NCI-H226 (cell line): ENCODE measurements at regions not wholly inside any gene's neighbourhood (a gene's known extent, or its start where the extent isn't known, plus 50 kb on each side); places are given as distances from the start of the nearest gene placed in this dataset.
"Not testable (repeated sequence)": the region's sequence is repeated elsewhere in the genome, so short reads cannot be mapped to it uniquely, and the experiment has no call there.

Experiments used
- DNase-seq: peaks from one replicate; pipeline ENCODE4 v3.0.0-alpha.2; 2015

DNA sequence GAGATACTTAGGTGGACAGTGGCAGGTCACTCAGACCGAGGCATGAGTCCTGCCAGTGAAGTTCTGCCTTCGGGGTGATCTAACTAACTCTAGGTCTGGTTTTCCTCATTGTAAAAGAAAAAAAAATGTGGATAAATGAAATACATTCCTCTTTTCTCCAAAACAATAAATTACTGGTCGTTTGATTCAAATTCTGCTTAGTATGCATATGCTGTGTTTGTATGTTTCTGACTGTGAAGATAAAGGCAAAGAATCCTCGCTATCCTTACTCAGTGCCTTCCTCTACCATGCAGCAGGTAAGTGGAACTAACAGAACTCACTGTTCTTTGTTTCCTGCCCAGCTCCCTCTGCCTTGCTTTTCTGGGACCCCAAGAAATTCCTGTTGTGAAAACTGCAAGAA, 330.1 kb downstream of the SUCLG1 start:
- DNase-seq = no peak

DNA sequence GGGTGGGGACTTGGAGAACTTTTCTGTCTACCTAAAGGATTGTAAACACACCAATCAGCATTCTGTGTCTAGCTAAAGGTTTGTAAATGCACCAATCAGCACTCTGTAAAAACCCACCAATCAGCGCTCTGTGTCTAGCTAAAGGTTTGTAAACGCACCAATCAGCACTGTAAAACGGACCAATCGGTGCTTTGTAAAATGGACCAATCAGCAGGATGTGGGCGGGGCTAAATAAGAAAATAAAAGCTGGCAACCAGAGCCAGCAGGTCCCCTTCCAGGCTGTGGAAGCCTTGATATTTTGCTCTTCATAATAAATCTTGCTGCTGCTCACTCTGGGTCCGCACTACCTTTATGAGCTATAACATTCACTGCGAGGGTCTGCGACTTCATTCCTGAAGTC, 331.3 kb downstream of the SUCLG1 start:
- DNase-seq = not testable (repeated sequence)

DNA sequence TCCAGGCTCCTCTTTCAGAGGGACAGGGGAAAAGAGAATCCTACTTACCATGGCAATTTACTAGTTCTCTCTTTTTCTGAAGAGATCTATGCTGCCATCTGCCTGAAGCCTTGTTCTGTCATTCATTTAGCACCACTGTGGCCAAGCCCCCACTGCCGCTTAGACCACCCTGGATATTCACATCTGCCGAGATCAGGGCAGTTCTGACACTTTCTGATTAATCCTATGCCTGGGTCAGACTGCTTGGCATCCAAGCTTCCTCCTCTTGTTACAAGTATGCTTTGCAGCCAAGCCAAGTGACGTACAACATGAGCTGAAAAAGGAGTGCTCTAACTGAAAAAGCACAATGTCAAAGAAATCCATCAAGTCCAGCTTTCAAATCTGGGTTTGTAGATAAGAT, 332.6 kb downstream of the SUCLG1 start:
- peak; percentile 36 for DNase-seq

DNA sequence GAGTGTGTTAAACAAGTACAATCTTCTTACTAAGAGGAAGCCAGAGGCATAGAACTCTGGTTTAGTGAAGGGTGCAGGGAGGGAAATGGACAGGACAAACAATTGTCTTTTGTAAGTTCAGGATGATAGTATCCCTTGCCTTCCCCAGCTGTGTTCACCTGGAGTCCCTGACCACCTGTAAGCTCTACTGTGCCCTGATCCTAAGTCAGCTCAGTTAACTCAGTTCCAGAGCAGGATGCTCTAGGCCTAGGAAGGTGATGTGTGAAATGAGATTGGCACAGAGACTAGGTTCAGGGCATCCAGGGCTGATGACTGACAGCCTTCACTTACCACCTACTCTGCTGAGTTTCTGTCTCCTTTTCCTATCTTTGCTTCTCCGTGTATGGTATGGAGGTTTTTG, 333.0 kb downstream of the SUCLG1 start:
- no peak for DNase-seq

DNA sequence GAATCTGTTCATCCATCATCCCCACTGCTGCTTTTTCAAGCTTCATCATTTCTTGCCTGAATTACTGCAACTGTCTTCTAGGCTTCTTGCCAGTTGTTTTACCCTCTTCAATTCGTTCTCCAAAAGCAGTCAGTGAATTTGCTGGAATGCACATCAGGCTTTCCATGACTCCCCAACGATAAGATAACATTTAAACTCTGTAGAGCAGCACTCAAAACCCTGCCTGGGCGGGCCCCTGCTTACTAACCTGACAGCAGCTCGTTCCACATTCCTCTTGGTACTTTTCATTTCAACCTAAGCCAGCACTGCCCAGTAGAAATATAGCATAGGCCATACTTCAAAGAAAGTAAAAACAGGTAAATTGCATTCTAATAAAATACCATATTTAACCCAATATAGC, 342.9 kb downstream of the SUCLG1 start:
- peak; percentile 69 for DNase-seq

DNA sequence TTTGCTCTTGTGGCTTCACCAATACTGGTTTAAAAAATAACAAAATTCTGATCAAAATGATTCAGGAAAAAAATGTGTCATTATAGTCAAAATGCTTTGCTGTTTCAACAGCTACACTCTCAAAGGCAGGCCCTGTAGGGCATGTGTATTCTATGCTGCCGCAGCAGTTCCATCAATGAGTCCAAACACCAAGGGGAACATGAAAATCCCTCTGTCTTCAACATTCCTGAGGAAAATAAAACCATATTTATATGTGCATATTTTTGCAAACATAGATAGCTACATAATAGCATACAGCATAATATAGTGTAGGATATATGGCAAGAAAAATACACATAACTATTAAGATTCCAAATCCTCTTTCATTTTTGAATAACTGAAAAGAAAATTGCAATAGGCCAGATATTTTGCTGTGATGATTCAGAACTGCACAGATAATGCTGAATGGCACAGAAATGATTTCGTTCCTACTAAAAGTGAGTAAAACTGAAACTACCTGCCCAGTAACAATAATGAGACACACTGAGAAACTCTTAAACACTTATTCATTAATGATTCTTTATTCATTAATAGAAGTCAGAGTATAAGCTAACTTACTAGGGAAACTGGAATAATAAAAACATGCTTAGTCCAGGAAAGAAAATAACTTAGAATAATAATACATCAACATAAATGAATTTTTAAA, 343.8 kb downstream of the SUCLG1 start:
- DNase-seq = no peak

DNA sequence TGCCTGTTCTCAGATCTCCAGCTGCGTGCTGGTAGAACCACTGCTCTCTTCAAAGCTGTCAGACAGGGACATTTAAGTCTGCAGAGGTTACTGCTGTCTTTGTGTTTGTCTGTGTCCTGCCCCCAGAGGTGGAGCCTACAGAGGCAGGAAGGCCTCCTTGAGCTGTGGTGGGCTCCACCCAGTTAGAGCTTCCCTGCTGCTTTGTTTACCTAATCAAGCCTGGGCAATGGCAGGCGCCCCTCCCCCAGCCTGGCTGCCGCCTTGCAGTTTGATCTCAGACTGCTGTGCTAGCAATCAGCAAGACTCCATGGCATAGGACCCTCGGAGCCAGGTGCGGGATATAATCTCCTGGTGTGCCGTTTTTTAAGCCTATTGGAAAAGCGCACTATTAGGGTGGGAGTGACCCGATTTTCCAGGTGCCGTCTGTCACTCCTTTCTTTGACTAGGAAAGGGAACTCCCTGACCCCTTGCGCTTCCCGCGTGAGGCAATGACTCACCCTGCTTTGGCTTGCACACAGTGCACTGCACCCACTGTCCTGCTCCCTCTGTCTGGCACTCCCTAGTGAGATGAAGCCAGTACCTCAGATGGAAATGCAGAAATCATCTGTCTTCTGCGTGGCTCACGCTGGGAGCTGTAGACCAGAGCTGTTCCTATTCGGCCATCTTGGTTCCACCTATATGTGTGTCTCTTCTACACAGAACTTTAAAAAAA, 355.1 kb downstream of the SUCLG1 start:
- not testable (repeated sequence) for DNase-seq

DNA sequence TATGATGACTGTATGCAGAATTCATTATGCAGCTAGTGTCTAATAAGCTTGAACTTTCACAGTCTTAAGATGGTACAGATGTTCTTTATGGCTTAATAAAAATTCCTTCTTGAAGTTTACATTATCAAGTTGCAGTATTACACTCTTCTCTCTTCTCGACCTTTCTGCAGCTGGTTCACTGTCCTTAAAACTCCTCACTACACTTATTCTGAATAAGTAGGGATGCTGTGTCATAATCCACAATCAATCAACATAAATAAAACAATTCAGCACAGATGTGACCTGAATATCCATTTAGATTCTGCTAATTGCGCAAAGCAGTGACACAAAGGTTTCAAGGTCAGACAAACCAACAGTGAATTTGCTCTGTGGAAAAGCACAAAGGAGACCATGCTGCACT, 356.8 kb downstream of the SUCLG1 start:
- DNase-seq = no peak

DNA sequence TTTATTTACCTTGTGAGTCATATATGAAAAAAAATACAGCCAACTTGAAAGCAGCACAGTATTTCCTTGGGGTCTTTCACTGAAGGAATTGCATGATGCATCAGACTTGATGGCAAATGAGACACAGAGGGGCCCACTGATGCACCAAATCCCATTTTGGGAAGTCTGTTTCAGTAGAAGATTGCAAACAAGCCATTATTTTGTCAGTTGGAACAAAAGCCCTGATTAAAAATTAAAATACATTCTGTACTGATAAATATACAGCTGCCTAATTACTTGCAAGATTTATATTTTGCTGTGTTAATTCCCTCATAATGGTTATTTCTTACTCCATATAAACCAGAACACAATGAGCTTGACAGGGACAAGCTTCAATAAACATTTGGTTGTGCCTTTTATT, 370.4 kb downstream of the SUCLG1 start:
- no peak for DNase-seq

DNA sequence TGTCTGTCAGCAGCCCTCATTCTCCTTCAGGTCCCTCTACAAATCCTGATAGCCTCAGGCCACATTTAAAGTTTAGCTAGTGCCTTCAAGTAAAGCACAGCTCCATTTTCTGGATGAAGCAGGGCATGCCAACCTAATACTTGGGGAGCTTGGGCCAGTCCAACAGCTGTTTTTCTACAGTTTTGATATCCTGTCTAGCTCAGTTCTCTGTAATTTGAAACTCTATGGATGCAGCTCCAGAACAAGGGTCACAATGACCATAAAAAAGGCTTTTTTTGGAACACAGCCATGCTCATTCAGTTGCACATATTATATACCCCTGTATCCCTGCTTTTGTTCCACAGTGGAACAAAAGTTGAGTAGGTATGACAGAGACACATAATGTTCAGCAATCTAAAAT, 373.5 kb downstream of the SUCLG1 start:
- DNase-seq = no peak

DNA sequence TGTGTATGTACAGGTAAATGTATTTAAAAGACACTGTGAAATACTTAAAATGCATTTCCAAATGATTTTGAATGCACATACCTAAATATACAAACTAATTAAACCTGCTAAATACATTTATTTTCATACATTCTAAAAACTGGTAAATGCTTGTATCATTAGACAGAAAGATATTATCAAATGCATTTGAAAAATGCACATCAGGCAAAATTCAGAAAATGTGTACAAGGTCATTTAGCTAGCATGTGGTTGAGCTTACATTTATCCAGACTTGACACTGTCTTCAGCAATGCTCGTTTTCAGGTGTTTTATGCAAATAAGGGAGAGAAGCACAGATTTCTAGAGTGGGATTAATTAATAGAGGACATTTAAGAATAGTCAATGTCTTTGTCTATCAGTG, 374.2 kb downstream of the SUCLG1 start:
- no peak for DNase-seq

DNA sequence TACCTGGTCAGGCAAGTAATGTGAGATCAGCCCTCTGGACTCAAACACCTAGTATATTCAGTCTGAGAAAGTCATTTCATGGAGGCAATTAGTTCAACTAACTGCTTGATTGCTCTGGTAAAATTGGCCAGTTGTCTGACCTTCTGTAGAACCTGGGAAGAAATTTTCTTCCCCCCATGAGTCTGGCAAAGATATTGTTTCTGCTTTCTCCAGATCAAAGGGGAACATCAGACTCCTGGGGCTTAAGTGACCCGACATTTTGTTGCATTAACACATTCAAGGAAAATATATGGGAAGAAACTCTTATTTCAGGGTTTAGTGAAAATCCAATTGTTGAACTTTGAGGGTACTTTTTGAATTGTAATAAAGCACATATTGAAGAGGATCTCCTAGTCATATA, 375.1 kb downstream of the SUCLG1 start:
- DNase-seq = no peak

DNA sequence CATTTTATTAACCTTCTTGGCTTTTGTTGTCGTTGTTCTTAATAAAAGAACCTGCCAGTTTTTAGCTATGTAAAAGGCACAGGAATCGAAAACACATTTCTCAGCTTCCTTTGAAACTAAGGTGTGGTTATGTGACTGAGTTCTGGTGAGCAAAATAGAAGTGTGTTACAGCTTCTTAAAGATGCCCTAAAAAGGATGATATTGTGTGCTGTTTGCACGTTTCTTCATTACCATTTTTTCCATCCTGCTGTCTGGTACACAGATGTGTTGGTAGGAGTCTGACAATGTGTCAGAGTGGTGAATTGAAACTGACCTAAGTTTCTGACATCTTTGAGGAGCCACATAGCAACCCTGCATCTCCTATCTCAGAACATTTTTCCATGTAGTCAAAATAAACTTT, 380.6 kb downstream of the SUCLG1 start:
- DNase-seq = no peak

DNA sequence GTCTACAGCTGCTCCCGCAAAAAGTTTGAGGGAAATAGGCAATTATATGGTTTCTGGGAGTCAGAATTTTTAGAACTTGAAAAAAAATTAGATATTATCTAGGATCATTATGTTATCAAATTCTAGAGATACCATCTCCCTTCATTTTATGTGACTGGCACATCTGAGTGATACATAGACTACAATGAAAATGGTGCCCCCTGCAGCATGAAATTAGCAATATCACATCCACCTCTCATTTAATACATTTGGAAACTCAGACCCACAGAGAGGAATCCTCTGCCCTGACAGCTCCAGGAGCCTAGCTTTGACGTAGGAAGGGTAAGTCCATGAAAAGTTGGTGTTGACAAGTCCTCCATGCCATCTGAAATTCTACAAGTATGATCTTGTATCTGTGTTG, 381.6 kb downstream of the SUCLG1 start:
- no peak for DNase-seq

DNA sequence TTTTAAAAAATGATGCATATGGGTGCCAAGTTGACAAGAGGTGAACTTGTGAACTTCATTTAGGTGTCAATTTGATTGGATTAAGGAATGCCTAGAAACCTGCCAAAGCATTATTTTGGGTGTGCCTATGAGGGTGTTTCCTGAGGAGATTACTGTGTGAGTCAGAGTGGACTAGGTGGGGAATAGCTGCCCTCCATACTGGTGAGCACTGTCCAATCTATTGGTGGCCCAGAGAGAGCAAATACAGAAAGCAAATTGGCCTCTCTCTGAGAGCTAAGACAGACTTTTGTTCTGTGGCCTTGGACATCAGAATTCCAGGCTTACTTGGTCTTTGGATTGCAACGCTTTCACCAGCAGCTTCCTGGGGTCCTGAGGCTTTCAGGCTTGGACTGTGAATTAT, 388.0 kb downstream of the SUCLG1 start:
- DNase-seq = no peak

DNA sequence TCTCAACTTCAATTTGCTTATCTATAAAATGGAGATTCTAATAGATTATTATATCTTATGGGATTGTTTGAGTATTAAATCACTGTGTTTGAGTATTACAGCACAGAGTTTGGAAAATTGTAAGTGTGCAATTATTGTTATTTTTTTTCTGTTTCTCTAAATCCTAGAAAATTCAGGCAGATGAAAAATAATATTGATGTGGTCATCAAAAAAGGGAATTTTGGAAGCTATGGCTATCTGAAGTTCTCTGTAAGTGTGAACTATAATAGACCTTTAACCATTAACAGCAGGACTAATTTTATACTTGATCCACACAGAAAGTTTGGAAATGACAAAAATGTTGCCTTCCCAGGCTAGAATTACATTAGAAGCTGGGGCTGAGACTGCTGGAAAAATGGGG, 393.2 kb downstream of the SUCLG1 start:
- DNase-seq = no peak

DNA sequence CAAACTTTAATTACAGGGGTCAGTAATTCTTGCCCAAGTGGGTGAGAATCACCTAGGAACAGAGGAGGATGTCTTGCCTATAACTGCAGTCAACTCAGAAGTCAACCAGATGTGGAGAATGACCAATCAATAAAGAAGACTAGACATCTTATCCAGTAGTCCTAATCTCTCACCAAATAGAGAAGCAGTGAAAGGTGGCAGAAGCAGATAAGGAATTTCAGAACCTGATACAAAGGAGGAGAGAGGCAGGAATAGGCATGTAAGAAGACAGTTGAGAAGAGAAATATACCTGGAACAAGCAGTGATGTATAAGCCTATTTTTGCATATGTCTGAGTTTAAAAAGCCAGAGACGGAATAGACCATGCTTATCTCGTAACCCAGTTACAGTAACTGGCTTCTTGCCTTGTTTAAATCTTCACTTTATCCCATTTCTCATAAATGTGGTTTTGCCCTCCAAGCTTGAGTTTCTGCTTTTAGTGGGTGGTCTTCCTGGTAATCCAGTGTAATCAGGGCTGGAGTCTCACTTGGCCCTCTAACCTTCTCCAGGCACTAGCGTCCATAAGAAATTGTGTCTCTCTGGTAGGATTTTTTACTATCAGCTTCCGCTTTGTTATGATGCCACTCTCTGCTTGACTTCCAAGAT, 401.0 kb downstream of the SUCLG1 start:
- DNase-seq = no peak

DNA sequence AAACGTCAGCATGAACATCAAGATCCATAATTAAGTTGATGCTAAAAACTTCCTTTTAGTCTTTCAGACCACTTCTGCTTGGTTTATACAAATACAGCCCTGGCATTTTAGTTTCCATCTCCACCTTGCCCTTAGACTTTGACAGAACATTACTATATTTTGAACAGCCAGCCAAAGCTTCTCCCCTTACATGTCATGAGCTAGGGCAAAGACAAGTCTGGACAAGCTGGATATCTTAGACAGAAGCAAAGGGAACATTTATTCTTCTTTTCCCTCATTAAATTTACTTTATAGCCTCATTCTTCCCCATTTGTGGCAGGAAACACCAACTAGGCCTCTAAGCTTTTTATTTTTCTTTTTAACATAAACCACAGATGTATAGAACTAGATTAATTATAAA, 403.3 kb downstream of the SUCLG1 start:
- no peak for DNase-seq

DNA sequence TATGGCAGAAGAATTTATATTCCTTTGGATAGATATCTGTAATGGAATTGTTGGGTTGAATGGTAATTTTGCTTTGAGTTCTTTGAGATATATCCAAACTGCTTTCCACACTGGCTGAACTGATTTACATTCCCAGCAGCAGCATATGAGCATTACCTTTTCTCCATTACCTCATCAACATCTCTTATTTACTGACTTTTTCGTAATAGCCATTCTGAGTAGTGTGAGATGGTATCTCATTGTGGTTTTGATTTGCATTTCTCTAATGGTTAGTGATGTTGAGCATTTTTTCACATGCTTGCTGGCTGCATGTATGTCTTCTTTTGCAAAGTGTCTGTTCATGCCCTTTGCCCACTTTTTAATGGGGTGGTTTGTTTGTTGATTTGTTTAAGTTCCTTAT, 404.5 kb downstream of the SUCLG1 start:
- DNase-seq = not testable (repeated sequence)

DNA sequence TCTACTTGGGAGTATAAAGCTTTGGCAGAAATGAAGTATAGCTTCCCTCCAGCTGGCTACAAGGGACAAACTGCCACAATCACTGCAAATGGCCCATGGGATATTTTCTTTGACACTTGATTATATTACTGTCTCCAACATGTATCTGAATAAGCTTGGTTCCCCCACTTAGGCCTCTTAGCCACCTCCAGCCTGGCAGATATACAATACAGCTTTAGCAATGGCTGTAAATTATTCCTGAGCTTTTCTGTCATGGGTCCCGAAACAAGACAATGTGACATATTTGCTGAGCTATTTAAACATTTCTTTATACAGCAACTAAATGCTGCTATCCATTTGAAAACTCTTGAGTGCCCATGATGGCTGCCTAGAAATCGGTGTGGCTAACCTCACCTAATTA, 406.2 kb downstream of the SUCLG1 start:
- no peak for DNase-seq

DNA sequence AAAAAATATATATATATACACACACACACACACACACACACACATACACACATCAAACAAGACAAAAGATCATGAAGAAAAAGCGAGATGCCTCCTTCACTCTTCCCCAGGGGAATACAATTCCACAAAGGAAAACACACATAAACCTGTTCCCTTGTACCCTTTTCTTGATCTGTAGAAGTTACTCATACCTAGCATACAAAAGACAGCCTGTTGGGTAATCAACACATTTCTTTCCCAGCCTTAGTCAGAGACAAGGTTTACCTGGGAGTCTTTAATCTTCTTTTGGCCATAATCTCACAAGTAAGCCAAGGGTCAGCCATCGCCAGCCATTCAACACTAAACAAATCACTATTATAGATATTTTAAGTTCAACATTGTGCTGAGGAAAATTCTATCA, 407.0 kb downstream of the SUCLG1 start:
- DNase-seq = no peak

DNA sequence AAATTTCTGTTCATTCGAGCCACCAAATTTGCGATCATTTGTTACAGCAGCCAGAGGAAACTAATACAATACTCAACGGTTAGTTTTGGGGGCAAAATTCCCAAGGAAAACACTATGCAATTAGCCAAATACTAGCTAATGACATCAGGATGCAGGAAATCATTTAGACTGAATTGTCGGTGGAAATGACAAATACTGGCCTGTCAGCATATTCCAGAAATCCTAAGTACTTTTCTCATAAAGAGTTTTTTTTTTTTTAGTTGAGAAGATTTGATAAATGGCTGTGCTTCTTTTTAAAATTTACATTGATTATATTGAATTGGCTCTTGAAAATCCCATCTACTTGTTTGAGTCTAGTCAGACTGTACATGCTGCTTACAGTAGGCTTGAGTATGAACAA, 410.1 kb downstream of the SUCLG1 start:
- no peak for DNase-seq

DNA sequence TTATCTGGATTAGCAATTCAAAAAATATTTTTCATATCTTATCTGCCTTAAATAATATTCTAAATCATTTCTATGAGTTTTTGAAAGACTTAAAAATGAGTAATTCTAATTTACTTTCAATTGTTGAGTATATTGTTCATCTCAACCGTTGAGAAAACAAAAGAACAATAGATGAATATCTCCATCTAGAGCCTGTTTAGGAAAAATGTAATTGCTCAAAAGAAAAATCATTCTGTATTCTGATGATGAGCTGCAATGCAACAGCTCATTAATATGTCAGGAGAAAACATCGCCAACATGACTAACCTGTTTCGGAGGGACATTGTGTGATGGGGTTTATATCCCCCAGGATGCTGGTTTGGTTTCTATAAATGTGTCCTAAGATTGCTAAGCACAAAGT, 417.6 kb downstream of the SUCLG1 start:
- DNase-seq = no peak

DNA sequence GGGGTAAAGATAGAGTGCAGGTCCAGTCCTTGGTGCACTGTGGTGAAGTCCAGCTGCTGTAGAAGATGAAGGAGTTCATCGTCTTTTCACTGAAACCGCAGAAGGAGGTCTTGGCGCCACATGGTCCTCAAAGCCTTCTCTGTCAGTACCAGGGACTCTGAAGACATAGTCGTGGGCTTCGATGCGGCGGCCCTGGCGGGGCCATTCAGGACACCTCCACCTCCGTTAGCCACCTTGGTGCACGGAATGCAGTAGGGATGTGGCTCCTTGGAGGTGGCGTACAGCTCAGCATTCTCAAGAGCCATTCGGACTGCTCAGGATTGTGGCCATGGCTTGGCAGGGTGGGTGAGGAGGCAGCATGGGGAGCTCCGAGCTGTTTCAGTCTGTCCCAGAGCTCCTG, 418.8 kb downstream of the SUCLG1 start:
- DNase-seq = no peak

DNA sequence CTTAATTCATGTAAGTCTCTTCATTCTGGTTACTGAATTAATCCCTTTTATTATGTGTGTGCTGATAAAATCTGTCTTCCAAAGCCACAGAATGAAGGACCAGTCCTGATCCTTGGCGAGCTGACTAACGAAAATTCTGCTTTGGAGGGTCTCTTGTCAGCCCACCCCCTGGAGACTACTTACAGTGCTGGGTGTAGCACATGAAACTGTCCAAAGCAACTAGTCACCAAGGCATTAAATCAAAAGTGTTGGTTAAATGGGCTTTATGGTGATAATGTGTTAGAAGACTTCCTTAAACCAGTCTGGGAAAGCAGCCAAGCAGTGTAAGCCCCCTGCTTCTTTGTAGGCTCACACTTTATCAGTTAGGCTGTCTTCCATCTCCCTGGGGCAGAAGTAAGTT, 420.2 kb downstream of the SUCLG1 start:
- DNase-seq = no peak
